ENCODE measurements at regions not wholly inside any gene's neighbourhood (a gene's known extent, or its start where the extent isn't known, plus 50 kb on each side); places are given as distances from the start of the nearest gene placed in this dataset.

DNA sequence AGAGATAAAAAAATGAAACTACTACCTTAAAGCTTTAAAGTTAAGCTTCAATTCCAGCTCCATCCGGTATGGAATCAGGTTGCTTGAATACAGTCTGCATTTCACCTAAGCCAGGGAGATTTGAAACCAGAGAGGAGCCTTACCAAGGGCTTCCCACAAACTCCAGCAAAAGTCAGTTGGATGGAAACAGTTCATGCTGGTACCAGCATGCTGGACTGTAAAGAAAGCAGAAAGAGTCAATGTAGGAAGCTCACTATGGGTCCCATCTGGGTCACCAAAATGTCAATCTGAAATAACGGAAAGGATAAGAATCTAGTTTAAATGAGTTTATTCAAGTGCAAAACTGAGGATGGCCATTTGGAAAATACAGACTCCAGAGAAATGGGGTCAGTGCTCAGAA, 65.3 kb downstream of the CDO1 start:
- TF ChIP-seq, protein P1, sequence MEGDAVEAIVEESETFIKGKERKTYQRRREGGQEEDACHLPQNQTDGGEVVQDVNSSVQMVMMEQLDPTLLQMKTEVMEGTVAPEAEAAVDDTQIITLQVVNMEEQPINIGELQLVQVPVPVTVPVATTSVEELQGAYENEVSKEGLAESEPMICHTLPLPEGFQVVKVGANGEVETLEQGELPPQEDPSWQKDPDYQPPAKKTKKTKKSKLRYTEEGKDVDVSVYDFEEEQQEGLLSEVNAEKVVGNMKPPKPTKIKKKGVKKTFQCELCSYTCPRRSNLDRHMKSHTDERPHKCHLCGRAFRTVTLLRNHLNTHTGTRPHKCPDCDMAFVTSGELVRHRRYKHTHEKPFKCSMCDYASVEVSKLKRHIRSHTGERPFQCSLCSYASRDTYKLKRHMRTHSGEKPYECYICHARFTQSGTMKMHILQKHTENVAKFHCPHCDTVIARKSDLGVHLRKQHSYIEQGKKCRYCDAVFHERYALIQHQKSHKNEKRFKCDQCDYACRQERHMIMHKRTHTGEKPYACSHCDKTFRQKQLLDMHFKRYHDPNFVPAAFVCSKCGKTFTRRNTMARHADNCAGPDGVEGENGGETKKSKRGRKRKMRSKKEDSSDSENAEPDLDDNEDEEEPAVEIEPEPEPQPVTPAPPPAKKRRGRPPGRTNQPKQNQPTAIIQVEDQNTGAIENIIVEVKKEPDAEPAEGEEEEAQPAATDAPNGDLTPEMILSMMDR (conservative IDR thresholded peaks at IDR 0.05; ENCODE audit: low read depth, low read length), result no peak
- no peak for TF ChIP-seq POLR2A (IDR thresholded peaks at IDR 0.05; ENCODE audit: low read depth, low read length)
- TF ChIP-seq RAD21 (IDR thresholded peaks at IDR 0.05; ENCODE audit: low read length), result no peak
